Amygdala (tissue), 56 donors: ENCODE measurements at regions not wholly inside any gene's neighbourhood (a gene's known extent, or its start where the extent isn't known, plus 50 kb on each side); places are given as distances from the start of the nearest gene placed in this dataset.

Experiments
- DNase-seq, 56 donors: peaks; one replicate each; lab custom pipeline; 2025; lab: John Stamatoyannopoulos, UW

- DNase-seq, result no peak
These were observed 649.6 kb upstream of the ATXN8OS start for GRCh38 chr13:69458013-69458412.

GRCh38 chr13:69450245-69450644, 657.4 kb upstream of the ATXN8OS start:
- no peak for DNase-seq

DNA sequence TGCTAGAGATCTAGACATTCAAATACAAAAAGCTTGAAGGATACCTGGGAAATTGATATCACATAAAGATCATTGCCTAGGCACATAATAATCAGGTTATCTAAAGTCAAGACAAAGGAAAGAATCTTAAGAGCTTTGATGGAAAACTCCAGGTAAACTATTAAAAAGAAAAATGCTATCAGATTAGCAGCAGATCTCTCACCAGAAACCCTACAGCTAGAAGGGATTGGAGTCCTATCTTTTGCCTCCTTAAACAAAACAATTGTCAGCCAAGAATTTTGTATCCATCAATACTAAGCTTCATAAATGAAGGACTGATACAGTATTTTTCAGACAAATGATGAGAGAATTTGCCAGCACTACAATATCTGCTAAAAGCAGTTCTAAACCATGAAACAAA, 682.4 kb upstream of the ATXN8OS start:
- no peak for DNase-seq

DNA sequence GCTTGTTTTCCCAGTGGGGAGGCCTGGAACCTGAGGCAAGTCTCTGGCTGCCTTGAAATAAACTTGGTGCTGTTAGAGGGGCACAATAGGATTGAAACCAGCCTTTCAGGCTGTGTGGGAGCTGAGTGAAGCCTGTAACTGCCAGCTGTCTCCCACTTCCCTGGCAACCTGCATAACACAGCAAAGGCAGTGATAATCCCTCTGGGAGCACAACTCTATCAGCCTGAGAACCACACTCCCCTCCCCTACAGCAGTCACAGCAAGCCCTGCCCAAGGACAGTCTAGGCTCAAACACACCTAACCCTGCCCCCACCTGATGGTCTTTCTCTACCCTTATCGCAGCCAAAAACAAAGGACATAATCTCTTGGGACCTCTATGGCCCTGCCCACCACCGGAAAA, 683.8 kb upstream of the ATXN8OS start:
- no peak for DNase-seq

GRCh38 chr13:69418319-69418718, 689.3 kb upstream of the ATXN8OS start:
- DNase-seq, result no peak

- DNase-seq, result no peak
These were observed 696.9 kb upstream of the ATXN8OS start for GRCh38 chr13:69410761-69411160.

- DNase-seq, result no peak
These were observed 715.9 kb upstream of the ATXN8OS start for GRCh38 chr13:69391756-69392155.

- no peak for DNase-seq
These were observed 717.7 kb upstream of the ATXN8OS start for GRCh38 chr13:69389899-69390298.

DNA sequence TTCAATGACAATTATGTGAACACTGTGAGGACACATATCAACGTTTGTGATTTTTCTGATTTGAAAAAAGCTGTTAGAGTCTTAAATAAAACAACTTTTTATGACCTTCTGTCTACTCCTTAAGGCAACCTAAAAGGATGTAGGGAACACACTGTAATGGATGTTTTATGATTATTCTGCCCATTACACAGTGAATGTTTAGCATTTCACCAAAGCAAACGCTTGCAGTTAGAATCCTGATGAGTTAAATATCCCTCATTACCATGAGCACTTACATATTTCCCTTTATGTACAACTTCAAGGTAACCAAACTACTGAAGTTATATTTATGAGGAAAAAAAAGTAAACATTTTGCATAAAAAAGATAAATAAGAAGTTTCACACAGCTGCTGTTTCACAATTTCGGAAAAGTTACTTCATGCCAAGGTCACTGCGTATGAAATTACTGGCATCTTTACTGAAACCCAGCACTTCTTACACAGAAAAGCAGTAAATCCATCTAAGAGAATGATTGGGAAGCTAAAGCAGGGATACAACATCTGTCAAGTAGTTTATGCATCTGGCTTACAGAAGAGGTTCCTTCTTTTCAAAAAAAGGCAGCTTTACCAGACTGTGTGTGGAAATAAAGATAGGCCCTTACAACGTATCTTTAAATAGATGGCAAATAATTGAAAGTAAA, 733.7 kb upstream of the ATXN8OS start:
- DNase-seq, result no peak

- no peak for DNase-seq
These were observed 744.3 kb upstream of the ATXN8OS start for GRCh38 chr13:69363360-69363759.

DNA sequence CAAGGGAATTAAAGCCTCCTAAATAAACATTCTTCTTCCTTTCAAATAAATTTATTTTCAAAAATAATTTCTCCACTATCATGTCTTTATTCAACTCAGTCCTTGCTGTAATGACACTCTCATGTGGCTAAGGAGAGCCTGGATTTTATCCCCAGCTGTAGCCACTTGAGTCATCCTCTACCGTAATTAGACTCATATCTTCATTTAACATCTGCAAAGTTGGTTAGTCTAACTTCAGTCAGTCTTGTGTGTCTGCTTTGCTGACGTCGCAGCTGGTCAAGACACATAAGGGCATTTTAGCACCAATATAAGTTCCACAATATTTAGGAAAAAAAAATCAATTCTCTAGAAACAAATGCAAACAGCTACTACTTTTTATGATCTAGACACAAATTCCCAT, 776.4 kb upstream of the ATXN8OS start:
- no peak for DNase-seq

DNA sequence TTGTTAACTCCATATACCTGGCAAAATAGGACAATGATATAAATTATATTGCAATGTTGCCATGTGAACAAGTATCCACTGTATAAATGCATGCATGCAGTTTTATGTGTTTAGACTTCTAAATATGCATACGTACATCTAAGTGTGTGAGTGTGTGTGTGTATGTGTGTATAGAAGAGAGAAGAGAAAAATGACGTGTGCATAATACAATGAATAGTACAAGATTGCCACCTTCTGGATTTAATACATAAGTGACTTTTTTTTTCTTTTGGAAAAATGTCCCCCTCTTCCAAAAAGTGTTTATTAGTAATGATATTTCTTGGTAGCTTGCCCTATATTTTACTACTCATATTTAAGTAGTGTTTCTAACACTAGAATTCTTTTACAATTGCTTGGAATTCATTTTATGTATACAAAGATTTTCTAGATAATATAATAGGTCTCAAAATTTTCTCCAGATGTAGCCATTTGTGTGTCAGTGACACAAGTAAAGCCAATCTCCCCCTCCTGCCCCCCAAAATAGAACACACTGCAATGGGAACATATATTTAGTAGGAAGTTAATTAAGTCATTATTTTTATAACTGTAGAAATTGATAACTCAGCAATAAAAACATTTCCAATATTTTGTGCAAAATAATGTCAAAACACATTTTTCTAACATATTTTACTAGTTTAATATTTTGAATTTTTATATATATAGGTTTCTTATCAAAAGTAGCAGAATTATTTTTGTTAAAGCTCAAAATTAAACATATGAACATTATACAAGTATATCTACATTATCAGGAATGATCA, 783.3 kb upstream of the ATXN8OS start:
- no peak for DNase-seq

GRCh38 chr13:69319656-69320055, 788.0 kb upstream of the ATXN8OS start:
- DNase-seq, result no peak

DNA sequence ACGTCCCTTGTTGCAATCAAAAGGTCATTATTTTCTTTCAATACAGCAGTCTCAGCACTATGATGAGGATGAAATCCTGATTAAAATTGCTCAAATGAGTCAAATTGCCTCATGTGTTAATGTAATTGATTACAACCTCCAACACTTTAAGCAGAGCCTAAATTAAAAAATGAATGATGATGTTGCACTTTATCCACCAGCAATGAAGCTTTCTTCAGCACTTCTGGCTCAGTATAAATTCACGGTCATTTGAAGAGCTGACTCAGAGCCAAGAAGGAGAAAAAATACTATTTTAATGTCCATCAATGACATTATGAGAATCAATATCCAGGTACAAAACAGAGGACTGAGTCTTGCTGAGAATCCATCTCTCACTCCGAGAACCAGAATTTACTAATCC, 792.6 kb upstream of the ATXN8OS start:
- no peak for DNase-seq

DNA sequence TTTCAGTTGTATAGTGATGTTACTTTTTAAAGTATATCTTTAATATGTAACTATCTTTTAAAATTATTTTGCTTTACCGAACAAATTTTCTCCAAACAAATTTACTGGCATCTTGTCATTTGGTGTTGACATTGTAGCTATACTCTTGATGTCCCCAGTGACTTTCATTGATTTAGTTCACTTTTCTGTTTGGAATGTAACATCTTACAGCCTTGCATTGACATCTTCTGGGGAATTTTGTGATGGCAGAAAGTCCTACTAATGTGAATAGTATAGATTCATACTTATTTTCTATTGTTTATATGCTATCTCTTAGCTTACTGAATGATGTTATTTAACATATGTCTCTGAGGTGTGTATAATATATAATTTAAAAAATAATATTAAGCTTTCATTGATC, 800.9 kb upstream of the ATXN8OS start:
- no peak for DNase-seq

GRCh38 chr13:69300131-69300530, 807.5 kb upstream of the ATXN8OS start:
- DNase-seq, result no peak

GRCh38 chr13:69296130-69296529, 811.5 kb upstream of the ATXN8OS start:
- no peak for DNase-seq

DNA sequence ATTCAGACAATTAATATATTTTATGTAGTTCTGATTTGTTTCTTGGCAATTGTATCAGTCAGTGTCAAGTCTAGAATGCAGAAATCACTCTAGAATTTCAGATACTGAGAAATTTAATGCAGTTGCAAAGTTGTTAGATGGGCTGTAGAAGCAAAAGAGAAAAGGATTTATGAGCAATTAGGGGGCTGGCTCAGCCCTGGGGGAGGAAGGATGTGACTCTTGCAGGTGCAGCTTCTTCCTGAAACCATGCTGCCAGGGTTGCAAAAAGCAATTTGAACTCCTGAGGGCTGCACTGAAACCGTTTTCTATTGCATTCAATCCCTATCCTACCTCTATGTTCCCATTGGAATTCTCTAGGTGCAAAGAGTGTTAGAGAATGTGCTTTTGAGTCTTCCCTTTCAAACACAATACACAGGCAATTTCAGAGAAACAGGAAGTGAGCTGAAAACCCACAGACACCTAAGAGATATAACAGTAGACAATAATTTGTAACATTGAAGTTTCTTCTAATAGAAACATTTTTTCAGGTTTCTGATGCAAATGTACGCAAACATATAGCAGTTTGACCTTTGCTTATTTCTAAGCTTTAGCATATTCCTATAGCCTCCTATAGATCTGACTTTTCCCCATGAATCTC, 814.7 kb upstream of the ATXN8OS start:
- no peak for DNase-seq

GRCh38 chr13:69291292-69291906, 816.2 kb upstream of the ATXN8OS start:
- no peak for DNase-seq

GRCh38 chr13:69288026-69288425, 819.6 kb upstream of the ATXN8OS start:
- no peak for DNase-seq

DNA sequence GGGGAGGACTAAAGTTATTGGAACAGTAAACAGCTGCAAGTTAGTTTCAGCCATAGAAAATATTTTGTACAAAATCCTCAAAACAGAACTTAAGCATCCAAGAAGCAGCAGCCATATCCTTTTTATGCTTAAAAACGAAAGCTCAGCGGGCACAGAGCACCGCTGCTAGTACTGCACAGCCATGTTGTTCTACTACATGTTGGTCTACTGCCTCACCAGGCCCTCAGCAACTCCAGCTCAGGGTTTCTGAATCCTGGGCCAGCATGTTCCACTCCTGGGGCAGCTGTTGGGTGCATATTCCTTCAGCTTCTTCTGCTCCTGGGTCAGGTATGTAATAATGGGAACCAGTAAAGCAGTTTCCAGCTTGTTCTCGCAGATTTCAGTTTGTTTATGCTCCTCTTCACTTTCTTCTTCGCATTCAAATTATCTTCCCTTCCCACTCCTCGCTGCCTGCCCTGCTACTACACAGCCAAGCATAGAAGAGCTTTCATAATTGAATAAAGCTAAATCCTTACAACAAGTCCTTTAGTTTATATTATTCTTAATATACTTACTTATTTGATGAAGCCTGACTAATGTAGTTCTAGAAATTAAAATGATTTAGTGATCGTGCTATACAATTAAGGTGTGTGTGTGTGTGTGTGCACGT, 820.5 kb upstream of the ATXN8OS start:
- no peak for DNase-seq
